ENCODE measurements at regions not wholly inside any gene's neighbourhood (a gene's known extent, or its start where the extent isn't known, plus 50 kb on each side); places are given as distances from the start of the nearest gene placed in this dataset.

- TF ChIP-seq CTCF (IDR thresholded peaks at IDR 0.05) (no peak), POLR2A (IDR thresholded peaks at IDR 0.05) (no peak)
These were observed 58.2 kb upstream of the TRIM2 start for GRCh38 chr4:153146031-153146430.

Measured in upper lobe of left lung (tissue), 4 donors.